ENCODE measurements at regions not wholly inside any gene's neighbourhood (a gene's known extent, or its start where the extent isn't known, plus 50 kb on each side); places are given as distances from the start of the nearest gene placed in this dataset.

DNA sequence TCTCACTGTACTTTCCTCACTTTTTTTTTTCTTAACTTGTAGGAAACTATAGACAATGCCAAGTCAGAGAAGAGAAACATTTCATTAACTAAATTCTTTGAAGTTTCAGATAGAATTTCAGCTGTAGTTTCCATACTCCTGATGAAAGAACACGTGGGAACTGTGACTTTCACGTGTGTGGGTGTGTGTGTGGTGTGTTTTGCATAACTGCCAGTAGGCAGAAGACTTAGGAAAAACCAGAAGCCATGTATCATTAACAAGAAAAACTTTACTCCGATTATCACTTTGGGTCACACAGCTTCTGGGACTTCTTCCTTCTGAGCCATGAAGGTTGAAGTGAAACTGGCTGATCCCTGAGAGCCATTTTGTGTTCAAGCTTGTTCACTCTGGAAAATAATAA, 483.3 kb downstream of the TFAP2B start (continued):
- TF ChIP-seq SMARCA5 (IDR thresholded peaks at IDR 0.05) (no peak), SRF (IDR thresholded peaks at IDR 0.05; ENCODE audit: low read depth in 2 of 2, low read length in 2 of 2) (no peak), EED (IDR thresholded peaks at IDR 0.05; ENCODE audit: low read depth) (no peak), STAT3 (IDR thresholded peaks at IDR 0.05; ENCODE audit: low read depth, low read length) (no peak), RB1 (IDR thresholded peaks at IDR 0.05; ENCODE audit: borderline replicate concordance) (no peak), IKZF2 (IDR thresholded peaks at IDR 0.05) (peak; percentile 89 to 91), TCF7 (IDR thresholded peaks at IDR 0.05; ENCODE audit: borderline replicate concordance) (no peak), NR2F1 (conservative IDR thresholded peaks at IDR 0.05) (no peak), MEF2B (IDR thresholded peaks at IDR 0.05; ENCODE audit: partially characterized antibody, poor library complexity, severe bottlenecking) (no peak), POLR2AphosphoS5 (IDR thresholded peaks at IDR 0.05; ENCODE audit: low read length) (no peak), POLR2A (IDR thresholded peaks at IDR 0.05; ENCODE audit: low read depth, low read length) (no peak), SREBF1 (IDR thresholded peaks at IDR 0.05; ENCODE audit: low read length) (no peak), STAT1 (conservative IDR thresholded peaks at IDR 0.05) (no peak), HCFC1 (IDR thresholded peaks at IDR 0.05; ENCODE audit: low read length) (no peak), ESRRA (IDR thresholded peaks at IDR 0.05; ENCODE audit: low read length) (no peak), POLR2AphosphoS2 (IDR thresholded peaks at IDR 0.05; ENCODE audit: low read depth, low read length) (no peak), ASH2L (IDR thresholded peaks at IDR 0.05; ENCODE audit: borderline replicate concordance, low read depth) (no peak), POU2F2 (IDR thresholded peaks at IDR 0.05; ENCODE audit: borderline replicate concordance, low read depth, low read length) (peak; percentile 73; the same call in 1 of the 3 replicates), FOS (IDR thresholded peaks at IDR 0.05; ENCODE audit: borderline replicate concordance, extremely low read depth, insufficient read length) (no peak)
- TF ChIP-seq, protein P1, sequence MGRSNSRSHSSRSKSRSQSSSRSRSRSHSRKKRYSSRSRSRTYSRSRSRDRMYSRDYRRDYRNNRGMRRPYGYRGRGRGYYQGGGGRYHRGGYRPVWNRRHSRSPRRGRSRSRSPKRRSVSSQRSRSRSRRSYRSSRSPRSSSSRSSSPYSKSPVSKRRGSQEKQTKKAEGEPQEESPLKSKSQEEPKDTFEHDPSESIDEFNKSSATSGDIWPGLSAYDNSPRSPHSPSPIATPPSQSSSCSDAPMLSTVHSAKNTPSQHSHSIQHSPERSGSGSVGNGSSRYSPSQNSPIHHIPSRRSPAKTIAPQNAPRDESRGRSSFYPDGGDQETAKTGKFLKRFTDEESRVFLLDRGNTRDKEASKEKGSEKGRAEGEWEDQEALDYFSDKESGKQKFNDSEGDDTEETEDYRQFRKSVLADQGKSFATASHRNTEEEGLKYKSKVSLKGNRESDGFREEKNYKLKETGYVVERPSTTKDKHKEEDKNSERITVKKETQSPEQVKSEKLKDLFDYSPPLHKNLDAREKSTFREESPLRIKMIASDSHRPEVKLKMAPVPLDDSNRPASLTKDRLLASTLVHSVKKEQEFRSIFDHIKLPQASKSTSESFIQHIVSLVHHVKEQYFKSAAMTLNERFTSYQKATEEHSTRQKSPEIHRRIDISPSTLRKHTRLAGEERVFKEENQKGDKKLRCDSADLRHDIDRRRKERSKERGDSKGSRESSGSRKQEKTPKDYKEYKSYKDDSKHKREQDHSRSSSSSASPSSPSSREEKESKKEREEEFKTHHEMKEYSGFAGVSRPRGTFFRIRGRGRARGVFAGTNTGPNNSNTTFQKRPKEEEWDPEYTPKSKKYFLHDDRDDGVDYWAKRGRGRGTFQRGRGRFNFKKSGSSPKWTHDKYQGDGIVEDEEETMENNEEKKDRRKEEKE (IDR thresholded peaks at IDR 0.05) = no peak
- TF ChIP-seq, protein P2, sequence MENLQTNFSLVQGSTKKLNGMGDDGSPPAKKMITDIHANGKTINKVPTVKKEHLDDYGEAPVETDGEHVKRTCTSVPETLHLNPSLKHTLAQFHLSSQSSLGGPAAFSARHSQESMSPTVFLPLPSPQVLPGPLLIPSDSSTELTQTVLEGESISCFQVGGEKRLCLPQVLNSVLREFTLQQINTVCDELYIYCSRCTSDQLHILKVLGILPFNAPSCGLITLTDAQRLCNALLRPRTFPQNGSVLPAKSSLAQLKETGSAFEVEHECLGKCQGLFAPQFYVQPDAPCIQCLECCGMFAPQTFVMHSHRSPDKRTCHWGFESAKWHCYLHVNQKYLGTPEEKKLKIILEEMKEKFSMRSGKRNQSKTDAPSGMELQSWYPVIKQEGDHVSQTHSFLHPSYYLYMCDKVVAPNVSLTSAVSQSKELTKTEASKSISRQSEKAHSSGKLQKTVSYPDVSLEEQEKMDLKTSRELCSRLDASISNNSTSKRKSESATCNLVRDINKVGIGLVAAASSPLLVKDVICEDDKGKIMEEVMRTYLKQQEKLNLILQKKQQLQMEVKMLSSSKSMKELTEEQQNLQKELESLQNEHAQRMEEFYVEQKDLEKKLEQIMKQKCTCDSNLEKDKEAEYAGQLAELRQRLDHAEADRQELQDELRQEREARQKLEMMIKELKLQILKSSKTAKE (IDR thresholded peaks at IDR 0.05; ENCODE audit: low read depth, poor library complexity, severe bottlenecking) = no peak
- TF ChIP-seq, protein P3, sequence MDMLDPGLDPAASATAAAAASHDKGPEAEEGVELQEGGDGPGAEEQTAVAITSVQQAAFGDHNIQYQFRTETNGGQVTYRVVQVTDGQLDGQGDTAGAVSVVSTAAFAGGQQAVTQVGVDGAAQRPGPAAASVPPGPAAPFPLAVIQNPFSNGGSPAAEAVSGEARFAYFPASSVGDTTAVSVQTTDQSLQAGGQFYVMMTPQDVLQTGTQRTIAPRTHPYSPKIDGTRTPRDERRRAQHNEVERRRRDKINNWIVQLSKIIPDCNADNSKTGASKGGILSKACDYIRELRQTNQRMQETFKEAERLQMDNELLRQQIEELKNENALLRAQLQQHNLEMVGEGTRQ (IDR thresholded peaks at IDR 0.05; ENCODE audit: borderline replicate concordance, low read depth, low read length) = no peak
- TF ChIP-seq, protein P4, sequence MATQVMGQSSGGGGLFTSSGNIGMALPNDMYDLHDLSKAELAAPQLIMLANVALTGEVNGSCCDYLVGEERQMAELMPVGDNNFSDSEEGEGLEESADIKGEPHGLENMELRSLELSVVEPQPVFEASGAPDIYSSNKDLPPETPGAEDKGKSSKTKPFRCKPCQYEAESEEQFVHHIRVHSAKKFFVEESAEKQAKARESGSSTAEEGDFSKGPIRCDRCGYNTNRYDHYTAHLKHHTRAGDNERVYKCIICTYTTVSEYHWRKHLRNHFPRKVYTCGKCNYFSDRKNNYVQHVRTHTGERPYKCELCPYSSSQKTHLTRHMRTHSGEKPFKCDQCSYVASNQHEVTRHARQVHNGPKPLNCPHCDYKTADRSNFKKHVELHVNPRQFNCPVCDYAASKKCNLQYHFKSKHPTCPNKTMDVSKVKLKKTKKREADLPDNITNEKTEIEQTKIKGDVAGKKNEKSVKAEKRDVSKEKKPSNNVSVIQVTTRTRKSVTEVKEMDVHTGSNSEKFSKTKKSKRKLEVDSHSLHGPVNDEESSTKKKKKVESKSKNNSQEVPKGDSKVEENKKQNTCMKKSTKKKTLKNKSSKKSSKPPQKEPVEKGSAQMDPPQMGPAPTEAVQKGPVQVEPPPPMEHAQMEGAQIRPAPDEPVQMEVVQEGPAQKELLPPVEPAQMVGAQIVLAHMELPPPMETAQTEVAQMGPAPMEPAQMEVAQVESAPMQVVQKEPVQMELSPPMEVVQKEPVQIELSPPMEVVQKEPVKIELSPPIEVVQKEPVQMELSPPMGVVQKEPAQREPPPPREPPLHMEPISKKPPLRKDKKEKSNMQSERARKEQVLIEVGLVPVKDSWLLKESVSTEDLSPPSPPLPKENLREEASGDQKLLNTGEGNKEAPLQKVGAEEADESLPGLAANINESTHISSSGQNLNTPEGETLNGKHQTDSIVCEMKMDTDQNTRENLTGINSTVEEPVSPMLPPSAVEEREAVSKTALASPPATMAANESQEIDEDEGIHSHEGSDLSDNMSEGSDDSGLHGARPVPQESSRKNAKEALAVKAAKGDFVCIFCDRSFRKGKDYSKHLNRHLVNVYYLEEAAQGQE (IDR thresholded peaks at IDR 0.05; ENCODE audit: low read depth, low read length) = no peak

All from GM12878 (cell line).